ENCODE measurements at regions not wholly inside any gene's neighbourhood (a gene's known extent, or its start where the extent isn't known, plus 50 kb on each side); places are given as distances from the start of the nearest gene placed in this dataset.
"Not testable (repeated sequence)": the region's sequence is repeated elsewhere in the genome, so short reads cannot be mapped to it uniquely, and the experiment has no call there.

DNA sequence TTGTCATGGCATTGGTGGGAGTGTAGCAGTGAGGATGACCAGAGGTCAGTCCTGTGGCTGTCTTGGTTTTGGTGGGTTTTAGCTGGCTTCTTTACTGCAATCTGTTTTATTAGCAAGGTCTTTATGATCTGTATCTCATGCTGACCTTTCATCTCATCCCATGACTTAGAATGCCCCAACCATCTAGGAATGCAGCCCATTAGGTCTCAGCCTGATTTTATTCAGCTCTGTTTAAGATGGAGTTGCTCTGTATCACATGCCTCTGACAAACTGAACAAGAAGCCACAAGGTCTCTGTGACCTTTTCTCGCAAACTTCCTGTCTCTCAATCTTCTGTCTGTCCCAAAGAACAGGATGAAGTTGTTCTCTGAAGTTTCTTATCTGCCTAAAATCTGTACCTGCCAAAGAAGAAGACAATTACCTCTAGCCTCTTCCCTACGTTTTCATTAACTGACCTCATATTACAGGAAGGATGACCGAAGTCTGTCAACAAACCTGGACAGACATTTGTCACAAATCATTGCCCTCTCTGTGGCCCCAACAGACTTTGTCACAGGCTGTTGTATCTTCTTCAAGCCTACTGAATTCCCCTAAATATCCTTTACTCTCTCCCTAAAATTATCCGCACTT is 284.2 kb upstream of the SEMA6A start:
- no peak for DNase-seq

DNA sequence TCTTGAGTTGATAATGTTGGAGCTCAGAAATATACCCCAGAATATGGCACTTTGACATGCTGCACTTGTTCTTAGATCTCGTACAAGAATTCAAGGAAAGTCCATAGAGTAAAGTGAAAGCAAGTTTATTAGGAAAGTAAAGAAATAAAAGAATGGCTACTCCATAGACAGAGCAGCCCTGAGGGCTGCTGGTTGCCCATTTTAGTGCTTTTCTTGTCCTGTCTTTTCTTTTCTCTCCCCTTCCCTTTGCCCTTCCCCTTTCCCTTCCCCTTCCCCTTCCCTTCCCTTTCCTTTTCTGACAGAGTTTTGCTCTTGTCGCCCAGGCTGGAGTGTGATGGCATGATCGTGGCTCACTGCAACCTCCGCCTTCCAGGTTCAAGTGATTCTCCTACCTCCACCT is 283.4 kb upstream of the SEMA6A start:
- not testable (repeated sequence) for DNase-seq

DNA sequence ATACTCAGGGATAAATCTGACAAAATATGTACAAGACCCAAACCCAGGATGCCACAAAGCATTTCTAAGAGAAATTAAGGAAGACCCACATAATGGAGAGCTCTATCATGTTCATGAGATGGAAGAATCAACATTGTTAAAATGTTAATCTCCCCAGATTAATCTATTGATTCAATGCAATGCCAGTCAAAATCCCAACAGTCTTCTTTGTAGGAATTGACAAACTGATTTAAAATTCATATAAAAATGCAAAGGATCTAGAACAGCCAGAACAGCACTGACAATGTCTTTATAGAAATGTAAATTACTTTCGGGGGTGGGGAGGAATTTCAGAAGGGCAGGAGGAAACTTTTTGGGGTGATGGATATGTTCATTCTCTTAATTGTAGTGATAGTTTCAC is 281.6 kb upstream of the SEMA6A start:
- DNase-seq = no peak

DNA sequence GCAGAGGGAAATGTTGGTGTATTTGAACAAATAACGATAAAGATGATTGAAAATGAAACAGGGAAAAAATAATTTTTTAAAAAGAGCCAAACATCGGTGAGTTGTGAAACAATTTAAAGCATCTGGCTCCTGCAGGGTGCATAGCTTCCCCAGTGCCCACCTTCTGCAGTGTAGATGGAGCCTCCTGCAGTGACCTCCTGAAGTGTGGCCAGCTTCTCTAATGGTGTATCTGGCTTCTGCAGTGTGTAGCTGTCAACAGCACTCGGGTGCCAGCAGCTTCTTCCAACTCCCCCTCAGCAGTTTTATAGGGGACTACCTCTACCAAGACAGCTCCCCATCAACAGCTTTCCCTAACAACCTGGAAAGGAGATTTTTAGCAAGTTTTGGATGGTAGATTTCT is 279.4 kb upstream of the SEMA6A start:
- no peak for DNase-seq

DNA sequence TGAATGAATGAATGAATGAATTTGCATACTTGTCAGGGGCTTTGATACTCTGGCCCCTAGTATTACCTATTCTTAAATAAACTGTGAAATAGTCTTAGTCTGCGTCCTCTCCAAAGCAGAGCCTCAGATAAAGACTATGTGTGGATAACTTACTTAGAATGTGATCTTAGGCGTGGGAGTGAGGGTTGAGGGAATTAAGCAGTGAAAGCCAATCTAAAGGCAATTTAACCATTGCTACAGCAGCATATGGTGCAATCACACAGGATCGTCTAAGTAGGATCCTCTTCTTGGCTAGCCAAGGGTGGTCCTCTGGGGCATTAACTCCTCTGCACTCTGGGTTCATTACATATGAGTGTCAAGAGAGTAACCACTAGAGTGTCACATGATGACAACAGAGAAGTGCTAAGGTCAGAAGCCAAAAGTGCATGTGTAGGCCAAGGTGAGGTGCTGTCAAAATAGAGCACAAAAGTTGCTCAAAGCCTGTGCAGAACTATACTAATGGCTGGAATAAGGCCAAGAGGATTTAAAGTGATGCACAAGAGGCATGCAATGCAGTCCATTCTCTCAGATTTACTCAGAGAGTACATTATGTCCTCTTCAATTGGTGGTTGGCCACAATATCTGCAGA is 274.4 kb upstream of the SEMA6A start:
- DNase-seq = no peak

DNA sequence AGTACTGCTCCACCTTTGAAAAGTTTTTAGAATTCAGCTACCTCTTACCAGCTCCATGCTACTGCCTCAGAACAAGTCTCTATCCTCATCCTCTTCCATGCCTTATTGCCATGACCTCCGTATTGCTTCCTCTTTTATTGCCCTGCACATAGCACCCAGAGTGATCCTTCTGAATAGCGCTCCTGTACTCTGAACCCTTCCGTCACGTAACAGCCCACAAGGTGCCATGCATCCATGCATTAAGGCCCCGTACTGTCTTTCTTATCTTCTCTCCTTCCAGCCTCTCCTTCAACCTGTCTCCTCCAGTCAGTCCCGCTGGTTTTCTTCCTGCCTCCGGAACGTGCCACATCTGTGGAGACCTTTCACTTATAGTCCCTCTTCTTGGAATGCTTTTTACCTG is 273.3 kb upstream of the SEMA6A start:
- no peak for DNase-seq

DNA sequence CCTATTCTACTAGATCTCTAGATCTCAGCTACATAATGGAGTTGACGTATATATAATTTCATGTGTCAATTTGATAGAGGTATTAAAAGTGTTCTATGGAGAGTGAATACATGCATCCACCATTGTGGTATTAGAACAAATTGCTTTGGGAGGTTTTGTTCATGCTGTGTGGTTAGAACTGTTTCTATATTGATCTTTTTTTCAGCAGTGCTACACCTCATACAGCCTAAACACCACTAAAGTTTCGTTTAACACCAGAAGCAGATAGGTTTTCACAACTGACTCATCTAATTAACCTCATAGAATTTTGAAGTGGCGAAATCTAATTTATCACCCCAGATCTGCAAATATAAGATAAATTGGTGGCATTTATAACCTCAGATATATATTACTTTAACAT is 269.4 kb upstream of the SEMA6A start:
- DNase-seq = no peak

DNA sequence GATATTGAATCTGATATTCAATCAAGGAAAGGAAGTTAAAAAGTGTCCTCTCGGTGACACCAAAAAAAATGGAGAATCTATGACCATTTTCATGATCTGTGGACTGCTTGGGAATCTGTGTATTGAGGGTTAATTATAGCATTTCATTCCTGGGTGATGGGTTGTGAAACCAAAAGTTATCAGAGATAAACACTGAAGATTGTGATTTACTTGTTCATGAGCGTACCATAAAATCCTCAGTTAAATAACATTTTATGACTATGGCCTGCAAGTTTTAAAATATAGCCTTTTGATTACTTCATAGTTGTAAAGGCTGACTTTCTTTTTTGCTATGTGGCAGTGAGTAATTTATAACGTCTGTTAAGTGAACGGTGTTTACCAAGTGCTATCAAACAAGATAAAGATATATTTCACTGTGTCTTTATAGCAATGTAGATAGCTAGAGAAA is 267.9 kb upstream of the SEMA6A start:
- no peak for DNase-seq

DNA sequence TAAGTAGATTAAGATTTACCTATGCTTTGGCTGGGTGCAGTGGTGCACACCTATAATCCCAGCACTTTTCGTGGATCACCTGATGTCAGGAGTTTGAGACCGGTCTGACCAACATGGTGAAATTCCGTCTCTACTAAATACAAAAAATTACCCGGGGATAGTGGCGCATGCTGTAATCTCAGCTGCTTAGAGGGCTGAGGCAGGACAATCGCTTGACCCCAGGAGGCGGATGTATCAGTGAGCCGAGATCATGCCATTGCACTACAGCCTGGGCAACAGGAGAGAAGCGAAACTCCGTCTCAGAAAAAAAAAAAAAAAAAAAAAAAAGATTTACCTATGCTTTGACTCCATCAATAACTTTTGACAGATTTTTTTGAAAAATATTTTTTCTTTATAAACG is 267.1 kb upstream of the SEMA6A start:
- no peak for DNase-seq

DNA sequence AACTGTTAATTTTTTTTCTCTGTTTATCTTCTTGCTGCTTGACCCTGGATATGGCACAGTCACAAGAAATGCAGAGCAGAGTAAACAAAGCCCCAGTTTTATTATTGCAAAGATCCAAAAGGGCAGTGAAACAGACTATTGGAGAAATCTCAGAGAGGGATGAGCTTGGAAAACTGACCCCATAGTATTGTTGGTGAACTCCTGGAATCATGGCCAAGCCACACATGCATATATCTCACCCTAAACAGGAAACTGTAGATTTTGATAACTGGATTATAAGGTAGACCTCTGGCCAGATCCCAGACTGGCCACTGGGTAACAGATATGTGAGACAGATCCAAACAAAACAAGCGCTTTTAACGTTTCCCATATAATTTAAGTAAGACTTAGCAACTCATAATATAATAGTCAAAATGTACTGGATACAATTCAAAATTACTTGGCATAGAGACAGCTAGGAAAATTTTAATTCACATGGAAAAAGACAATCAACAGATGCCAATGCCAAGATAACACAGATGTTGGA is 263.5 kb upstream of the SEMA6A start:
- no peak for DNase-seq

DNA sequence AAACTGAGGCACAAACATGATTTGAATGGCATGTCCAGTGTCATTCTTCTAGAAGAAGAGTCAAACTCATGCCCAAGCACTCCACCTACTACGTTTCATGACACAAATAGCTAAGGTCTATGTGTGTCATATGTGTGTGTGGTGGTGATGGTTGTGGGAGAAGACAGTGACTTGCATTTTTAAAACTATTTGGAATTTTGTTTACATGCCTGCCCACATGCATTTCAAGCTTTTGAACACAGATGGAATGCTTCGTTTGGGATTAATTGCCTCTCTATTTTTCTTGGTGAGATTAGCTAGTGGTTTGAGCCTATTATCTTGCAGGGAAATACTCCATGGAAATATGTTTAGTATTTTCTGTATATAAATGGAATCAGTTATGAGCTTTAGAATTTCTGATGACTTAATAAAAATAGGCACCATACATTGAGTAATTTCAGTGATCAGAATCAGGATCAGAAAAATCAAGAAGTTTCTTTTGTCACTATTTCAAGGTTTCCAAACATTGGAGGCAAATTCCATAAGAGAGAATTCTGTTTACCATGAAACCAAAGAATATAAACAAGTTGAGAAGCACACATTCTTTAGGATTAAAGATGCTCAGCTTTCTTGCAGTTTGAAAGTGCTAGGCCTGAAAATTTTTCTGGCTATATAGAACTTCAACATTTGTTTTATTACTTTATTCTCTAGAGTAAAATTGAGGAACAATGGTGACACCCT is 260.3 kb upstream of the SEMA6A start:
- DNase-seq = no peak

DNA sequence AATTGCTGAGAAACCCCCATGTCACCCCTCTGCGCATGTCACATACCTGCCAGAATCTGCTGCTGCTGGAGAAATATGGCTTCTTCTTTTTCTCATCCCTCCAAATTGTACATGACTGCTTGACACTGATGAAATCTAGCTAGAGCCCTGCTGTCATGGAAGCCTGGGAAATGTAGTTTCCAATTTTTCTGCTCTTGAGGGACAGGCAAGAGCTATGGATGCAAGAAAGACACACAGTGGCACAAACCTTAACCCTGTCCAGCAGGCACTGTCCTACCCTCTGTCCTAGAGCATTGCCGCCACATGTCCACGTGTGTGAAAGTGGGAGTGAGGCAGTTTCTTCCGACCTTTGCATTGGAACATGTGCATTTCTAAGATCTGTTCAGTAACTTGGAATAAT is 255.5 kb upstream of the SEMA6A start:
- DNase-seq = no peak

DNA sequence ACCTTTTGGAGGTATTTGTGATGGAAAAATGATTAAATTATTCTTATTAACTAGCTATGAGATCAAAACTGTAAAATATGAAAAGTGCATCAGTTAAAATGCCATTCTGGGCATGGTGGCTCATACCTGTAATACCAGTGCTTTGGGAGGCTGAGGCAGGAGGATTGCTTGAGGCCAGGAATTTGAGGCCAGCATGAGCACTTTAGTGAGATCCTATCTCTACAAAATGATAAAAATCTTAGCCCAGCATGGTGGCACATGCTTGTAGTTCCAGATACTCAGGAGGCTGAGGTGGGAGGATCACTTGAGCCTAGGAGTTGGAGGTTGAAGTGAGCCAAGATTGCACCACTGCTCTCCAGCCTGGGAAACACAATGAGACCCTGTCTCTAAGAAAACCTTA is 252.5 kb upstream of the SEMA6A start:
- no peak for DNase-seq

DNA sequence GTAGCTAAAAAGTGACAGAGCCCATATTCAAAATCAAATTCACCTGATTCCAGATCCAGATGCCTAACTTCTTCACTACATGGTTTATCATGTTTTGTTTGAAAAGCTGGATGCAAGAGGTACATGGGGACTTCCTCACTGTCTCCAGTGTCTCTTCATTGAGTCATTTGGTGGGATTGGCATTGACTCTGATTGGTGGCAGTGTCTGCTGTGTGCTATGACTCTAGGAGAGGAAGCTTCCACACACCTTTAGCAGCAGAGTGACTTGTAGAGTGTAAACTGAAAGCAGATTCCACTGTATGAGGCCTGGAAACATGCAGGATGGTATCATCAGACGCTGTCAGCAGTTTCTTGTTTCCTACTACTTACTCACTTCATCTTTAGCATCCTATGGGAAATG is 250.9 kb upstream of the SEMA6A start:
- DNase-seq = no peak

DNA sequence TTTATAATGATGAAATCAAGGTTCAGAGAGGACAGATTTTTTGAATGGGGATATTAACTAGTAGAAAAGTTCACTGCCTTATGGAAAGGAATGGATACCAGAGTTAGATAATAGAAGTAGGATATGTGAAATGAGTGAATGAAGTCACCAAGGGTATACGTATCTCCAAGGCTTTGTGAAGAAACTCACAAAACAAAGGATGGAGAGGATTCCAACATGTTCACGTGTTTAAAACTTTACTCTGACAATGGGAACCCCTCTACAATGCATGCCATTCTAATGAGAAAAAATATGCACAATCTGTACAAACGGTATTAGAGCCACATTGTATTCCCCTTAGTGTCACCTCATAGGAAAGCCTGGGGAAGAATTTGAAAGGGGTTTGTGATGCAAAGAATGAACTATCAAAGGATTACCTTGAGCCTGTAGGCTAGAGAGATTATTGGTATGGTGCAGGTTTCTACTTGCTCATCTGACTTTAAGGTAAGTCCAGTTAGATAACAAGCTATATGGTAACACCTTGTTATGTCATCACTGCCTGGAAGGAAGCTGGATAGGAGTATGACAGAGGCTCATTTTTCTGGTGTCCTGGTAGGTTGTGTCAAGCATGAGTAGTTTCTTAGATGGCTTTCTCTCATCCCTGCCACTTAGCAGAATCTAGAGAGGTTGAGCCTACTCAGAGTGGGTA is 250.3 kb upstream of the SEMA6A start:
- DNase-seq = no peak

DNA sequence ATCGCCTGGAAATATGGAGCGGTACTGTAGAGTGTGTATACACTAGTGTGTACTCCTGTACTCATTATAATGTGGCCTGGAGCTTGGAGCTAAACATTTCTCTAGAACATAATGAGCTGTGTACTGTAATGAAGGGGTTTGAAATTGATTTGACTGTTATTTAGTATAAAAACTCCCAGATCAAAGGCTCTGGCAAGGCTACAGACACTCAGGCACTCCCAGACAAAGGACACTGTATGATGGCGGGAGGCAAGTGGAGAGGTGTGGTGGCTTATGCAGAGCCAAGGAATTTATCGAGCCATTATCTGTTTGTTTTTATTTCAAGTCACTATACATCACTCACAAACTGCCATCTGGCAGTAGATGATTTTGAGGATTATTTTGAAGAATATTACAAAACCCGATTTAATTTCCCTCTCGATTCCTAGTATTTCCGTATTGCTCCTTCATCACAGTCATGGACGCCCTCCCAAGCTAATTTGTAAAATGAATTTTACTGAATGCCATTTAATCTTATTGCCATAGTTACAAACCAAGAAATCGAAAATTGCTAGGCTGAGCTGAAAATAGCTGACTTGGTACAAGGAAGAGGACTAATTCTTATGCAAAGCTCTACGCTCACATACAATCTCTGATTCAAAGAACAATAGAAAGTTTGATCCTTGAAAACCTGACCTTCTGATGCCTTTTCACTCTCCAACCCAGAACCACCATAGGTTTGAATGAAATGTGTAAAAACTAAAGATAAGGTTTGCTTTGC is 240.2 kb upstream of the SEMA6A start:
- DNase-seq = peak; percentile 68

DNA sequence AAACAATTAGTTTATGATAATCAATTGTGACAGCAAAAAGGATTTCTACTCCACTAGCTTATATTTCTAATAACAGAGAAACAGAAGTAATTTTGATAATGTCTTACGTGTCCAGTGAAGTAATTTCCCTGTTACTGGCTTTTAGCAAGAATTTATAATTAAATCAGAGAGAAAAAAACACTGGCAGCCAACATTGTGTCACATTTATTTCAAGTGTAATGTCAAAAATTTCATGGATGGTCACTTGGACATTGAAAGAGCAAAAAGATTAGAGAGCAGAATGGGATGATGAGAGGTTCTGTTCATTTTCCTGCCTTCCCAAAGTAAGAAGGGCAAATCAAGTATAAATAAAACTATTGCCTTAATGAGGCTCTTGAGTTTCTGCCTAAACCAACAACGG is 239.3 kb upstream of the SEMA6A start:
- no peak for DNase-seq

DNA sequence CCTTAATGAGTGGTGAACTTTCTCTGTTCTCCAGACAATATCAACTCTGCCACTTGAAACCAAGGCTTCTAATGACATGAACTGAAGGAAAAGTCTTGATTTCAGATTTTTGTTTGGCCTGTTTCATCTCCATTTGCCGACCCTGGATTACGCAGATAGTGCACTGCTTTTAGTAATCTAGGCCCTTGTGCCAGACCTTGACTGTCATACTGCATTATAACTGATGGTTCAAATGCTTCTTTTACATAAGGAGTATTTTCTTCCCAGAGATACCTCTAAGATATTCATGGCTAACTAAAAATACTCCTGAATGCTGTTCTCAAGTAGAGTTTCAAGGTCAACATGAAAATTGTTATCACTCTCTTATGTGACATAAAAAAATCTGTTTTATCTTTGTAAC is 238.7 kb upstream of the SEMA6A start:
- no peak for DNase-seq

DNA sequence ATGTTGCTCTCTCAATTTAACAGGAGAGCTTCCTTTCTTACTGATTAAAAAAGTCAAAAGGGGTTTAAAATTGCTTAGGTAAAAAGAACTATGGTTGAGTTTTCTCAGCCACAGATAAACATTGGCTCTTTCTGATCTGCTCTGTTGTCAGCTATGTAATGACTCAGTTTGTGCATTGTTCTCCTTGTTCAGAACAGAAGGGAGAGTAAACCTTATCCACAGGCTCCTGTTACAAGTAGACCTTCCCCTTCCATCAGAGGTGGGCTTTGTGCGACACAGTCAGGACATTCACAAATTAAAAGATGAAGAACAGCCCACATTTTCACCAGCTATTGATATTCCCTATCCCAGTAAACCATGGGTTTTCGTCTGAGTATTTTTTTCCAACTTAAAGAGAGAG is 236.3 kb upstream of the SEMA6A start:
- DNase-seq = no peak

DNA sequence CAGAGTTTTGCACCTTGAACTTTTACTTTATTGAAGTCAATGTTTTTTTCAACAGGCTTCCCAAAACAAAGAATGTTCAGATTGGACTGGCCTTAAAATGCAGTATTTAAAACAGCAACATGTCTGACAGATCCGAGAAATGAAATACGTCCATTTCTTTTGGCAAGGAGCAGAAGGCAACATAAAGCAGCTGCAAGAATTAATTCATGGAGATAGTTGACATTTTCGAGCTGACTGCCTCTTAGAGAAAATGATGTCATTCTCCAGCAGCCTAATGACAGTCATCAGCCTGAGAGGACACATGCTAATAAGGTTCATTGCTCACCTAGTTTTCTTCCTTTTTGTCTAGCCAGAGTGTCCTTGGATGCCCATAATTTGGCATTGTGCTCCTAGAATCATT is 232.2 kb upstream of the SEMA6A start:
- DNase-seq = peak; percentile 0

DNA sequence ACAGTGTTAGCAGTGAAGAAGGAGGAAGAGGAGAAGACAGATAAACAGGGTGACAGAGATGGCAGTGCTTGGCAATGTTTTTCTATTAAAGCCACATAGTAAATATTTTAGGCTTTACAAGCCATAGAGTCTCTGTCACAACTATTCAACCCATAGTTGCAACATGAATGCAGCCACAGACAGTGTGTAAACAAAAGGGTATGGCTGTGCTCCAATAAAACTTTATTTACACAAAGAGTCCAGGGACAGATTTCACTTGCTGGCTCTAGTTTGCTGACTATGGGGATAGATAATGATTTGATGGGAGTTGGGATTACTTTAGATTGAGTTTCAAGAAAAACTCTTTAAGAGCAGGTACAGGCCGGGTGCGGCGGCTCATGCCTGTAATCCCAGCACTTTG is 224.8 kb upstream of the SEMA6A start:
- no peak for DNase-seq

DNA sequence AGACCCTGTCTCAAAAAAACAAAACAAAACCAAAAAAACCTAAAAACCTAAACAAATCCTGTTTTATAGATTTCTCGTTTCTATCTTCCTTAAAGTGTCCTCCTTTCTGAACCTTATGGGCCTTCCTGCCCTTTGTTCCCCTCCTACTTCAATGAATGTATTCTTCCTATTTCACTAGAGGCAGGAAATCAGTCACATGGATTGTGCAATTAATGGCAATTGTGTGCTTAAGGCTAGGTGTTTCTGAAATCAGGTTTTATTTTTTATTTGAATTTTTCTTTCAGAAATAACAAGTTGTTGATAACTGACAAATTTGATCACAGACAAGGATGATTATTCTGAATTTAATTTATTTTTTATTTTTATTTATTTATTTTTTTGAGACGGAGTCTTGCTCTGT is 220.6 kb upstream of the SEMA6A start:
- DNase-seq = no peak

DNA sequence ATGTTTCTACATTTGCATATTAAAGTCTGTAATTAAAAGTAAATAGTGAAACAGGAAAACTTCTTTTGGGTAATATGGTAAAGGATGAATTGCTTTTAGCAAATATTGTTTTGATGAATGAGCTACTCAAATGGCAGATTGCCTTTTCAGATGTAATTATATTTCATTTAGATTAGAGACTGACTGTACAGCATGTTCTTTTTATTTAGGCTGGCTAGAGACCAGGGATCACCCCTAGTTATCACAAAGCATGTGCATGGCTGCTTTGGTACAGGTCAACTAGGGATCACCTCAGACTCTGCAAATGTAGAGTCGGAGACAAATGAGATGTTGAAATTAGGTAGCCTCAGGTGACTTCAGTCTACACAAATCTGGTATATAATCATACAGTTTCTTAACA is 214.9 kb upstream of the SEMA6A start:
- DNase-seq = no peak

Data from NCI-H1105 treated with DMSO at 0.1 percent for 48 hours (cell line).